Activated T-helper 17 cell treated with anti-CD3 and anti-CD28 coated beads, Interleukin-2, amount 50 U/mL, for 72 hours (primary cell): ENCODE measurements at regions not wholly inside any gene's neighbourhood (a gene's known extent, or its start where the extent isn't known, plus 50 kb on each side); places are given as distances from the start of the nearest gene placed in this dataset.
"Not testable (repeated sequence)": the region's sequence is repeated elsewhere in the genome, so short reads cannot be mapped to it uniquely, and the experiment has no call there.

Experiments used
- ATAC-seq: fragments of 150-1000 bp; cut with Tn5 transposase; replicated peaks from 2 replicates; pipeline ENCODE4 v1.10.0; 2021; ENCODE audit warnings: mild to moderate bottlenecking, moderate library complexity
- H3K27ac Mint-ChIP-seq: one replicate; pipeline ENCODE4 v1.8.0; 2022; ENCODE audit warnings: mixed read lengths
- H3K27me3 Mint-ChIP-seq: one replicate; pipeline ENCODE4 v1.8.0; 2022; ENCODE audit warnings: mixed read lengths
- H3K36me3 Mint-ChIP-seq: one replicate; pipeline ENCODE4 v1.8.0; 2022; ENCODE audit warnings: low read depth, mild to moderate bottlenecking, mixed read lengths
- H3K4me1 Mint-ChIP-seq: one replicate; pipeline ENCODE4 v1.8.0; 2022; ENCODE audit warnings: mixed read lengths
- H3K4me3 Mint-ChIP-seq: one replicate; pipeline ENCODE4 v1.8.0; 2022; ENCODE audit warnings: mild to moderate bottlenecking, mixed read lengths
- H3K9me3 Mint-ChIP-seq: one replicate; pipeline ENCODE4 v1.8.0; 2022; ENCODE audit warnings: mixed read lengths

- H3K36me3 Mint-ChIP-seq, result no peaks in the 10 kb centered on the region
- H3K4me1 Mint-ChIP-seq, result no peaks in the 10 kb centered on the region
- peaks cover 6% of the 10 kb centered on the region for H3K9me3 Mint-ChIP-seq
- peaks cover 5% of the 10 kb centered on the region for H3K27me3 Mint-ChIP-seq
- H3K4me3 Mint-ChIP-seq, result no peak overlapping the region
- no peak for ATAC-seq
- H3K27ac Mint-ChIP-seq, result no peak overlapping the region
These were observed 254.9 kb downstream of the ERMARD start for GRCh38 chr6:170006071-170006899.

- H3K4me3 Mint-ChIP-seq, result no peak overlapping the region
- no peak for ATAC-seq
- peaks cover 6% of the 10 kb centered on the region for H3K9me3 Mint-ChIP-seq
- peaks cover 4% of the 10 kb centered on the region for H3K27me3 Mint-ChIP-seq
- no peak overlapping the region for H3K27ac Mint-ChIP-seq
- no peaks in the 10 kb centered on the region for H3K36me3 Mint-ChIP-seq
- H3K4me1 Mint-ChIP-seq, result no peaks in the 10 kb centered on the region
These were observed 254.2 kb downstream of the ERMARD start for GRCh38 chr6:170005665-170006064.

GRCh38 chr6:170004585-170005210, 253.3 kb downstream of the ERMARD start:
- Mint-ChIP-seq H3K27me3 (peaks cover 4% of the 10 kb centered on the region), H3K4me3 (no peak overlapping the region), H3K4me1 (no peaks in the 10 kb centered on the region), H3K9me3 (peaks cover 6% of the 10 kb centered on the region), H3K36me3 (no peaks in the 10 kb centered on the region), H3K27ac (no peak overlapping the region)
- ATAC-seq, result no peak

GRCh38 chr6:170003451-170004160, 252.2 kb downstream of the ERMARD start:
- H3K27ac Mint-ChIP-seq, result no peak overlapping the region
- no peaks in the 10 kb centered on the region for H3K4me1 Mint-ChIP-seq
- no peaks in the 10 kb centered on the region for H3K27me3 Mint-ChIP-seq
- H3K4me3 Mint-ChIP-seq, result no peak overlapping the region
- H3K36me3 Mint-ChIP-seq, result no peaks in the 10 kb centered on the region
- H3K9me3 Mint-ChIP-seq, result peaks cover 6% of the 10 kb centered on the region
- ATAC-seq, result no peak

- Mint-ChIP-seq H3K9me3 (peaks cover 6% of the 10 kb centered on the region), H3K27ac (no peak overlapping the region), H3K4me1 (no peaks in the 10 kb centered on the region), H3K27me3 (no peaks in the 10 kb centered on the region), H3K36me3 (no peaks in the 10 kb centered on the region), H3K4me3 (no peak overlapping the region)
- no peak for ATAC-seq
These were observed 251.6 kb downstream of the ERMARD start for GRCh38 chr6:170003027-170003426.

GRCh38 chr6:170001782-170002181, 250.4 kb downstream of the ERMARD start:
- not testable (repeated sequence) for H3K27me3 Mint-ChIP-seq, H3K4me3 Mint-ChIP-seq, ATAC-seq, H3K4me1 Mint-ChIP-seq, H3K27ac Mint-ChIP-seq, H3K36me3 Mint-ChIP-seq, H3K9me3 Mint-ChIP-seq

- Mint-ChIP-seq H3K9me3 (peaks cover 2% of the 10 kb centered on the region), H3K4me3 (no peak overlapping the region), H3K27me3 (no peaks in the 10 kb centered on the region), H3K4me1 (no peaks in the 10 kb centered on the region), H3K27ac (no peak overlapping the region), H3K36me3 (no peaks in the 10 kb centered on the region)
- ATAC-seq, result no peak
These were observed 248.8 kb downstream of the ERMARD start for GRCh38 chr6:170000071-170000843.

GRCh38 chr6:169999367-169999766, 247.9 kb downstream of the ERMARD start:
- H3K9me3 Mint-ChIP-seq, result no peaks in the 10 kb centered on the region
- no peak overlapping the region for H3K27ac Mint-ChIP-seq
- no peaks in the 10 kb centered on the region for H3K4me1 Mint-ChIP-seq
- ATAC-seq, result no peak
- H3K27me3 Mint-ChIP-seq, result no peaks in the 10 kb centered on the region
- no peaks in the 10 kb centered on the region for H3K36me3 Mint-ChIP-seq
- H3K4me3 Mint-ChIP-seq, result no peak overlapping the region

GRCh38 chr6:169998457-169998856, 247.0 kb downstream of the ERMARD start:
- H3K27ac Mint-ChIP-seq, result no peak overlapping the region
- no peaks in the 10 kb centered on the region for H3K4me1 Mint-ChIP-seq
- H3K9me3 Mint-ChIP-seq, result no peaks in the 10 kb centered on the region
- H3K27me3 Mint-ChIP-seq, result no peaks in the 10 kb centered on the region
- no peak for ATAC-seq
- no peak overlapping the region for H3K4me3 Mint-ChIP-seq
- H3K36me3 Mint-ChIP-seq, result no peaks in the 10 kb centered on the region

- ATAC-seq, result no peak
- Mint-ChIP-seq H3K9me3 (no peaks in the 10 kb centered on the region), H3K27me3 (no peaks in the 10 kb centered on the region), H3K27ac (no peak overlapping the region), H3K4me3 (no peak overlapping the region), H3K4me1 (no peaks in the 10 kb centered on the region), H3K36me3 (no peaks in the 10 kb centered on the region)
These were observed 246.5 kb downstream of the ERMARD start for GRCh38 chr6:169997930-169998218.

GRCh38 chr6:169997187-169997929, 245.9 kb downstream of the ERMARD start:
- H3K4me3 Mint-ChIP-seq, result no peak overlapping the region
- H3K4me1 Mint-ChIP-seq, result no peaks in the 10 kb centered on the region
- H3K27ac Mint-ChIP-seq, result no peak overlapping the region
- H3K9me3 Mint-ChIP-seq, result no peaks in the 10 kb centered on the region
- H3K27me3 Mint-ChIP-seq, result no peaks in the 10 kb centered on the region
- no peaks in the 10 kb centered on the region for H3K36me3 Mint-ChIP-seq
- no peak for ATAC-seq

- ATAC-seq, result no peak
- Mint-ChIP-seq H3K36me3 (no peaks in the 10 kb centered on the region), H3K27ac (no peak overlapping the region), H3K4me3 (no peak overlapping the region), H3K27me3 (no peaks in the 10 kb centered on the region), H3K9me3 (no peaks in the 10 kb centered on the region), H3K4me1 (no peaks in the 10 kb centered on the region)
These were observed 245.1 kb downstream of the ERMARD start for GRCh38 chr6:169996378-169997051.

GRCh38 chr6:169994739-169995138, 243.3 kb downstream of the ERMARD start:
- no peaks in the 10 kb centered on the region for H3K9me3 Mint-ChIP-seq
- no peak overlapping the region for H3K27ac Mint-ChIP-seq
- ATAC-seq, result no peak
- peaks cover 8% of the 10 kb centered on the region for H3K4me1 Mint-ChIP-seq
- H3K4me3 Mint-ChIP-seq, result no peak overlapping the region
- no peaks in the 10 kb centered on the region for H3K27me3 Mint-ChIP-seq
- no peaks in the 10 kb centered on the region for H3K36me3 Mint-ChIP-seq
